ENCODE measurements at regions not wholly inside any gene's neighbourhood (a gene's known extent, or its start where the extent isn't known, plus 50 kb on each side); places are given as distances from the start of the nearest gene placed in this dataset.

DNA sequence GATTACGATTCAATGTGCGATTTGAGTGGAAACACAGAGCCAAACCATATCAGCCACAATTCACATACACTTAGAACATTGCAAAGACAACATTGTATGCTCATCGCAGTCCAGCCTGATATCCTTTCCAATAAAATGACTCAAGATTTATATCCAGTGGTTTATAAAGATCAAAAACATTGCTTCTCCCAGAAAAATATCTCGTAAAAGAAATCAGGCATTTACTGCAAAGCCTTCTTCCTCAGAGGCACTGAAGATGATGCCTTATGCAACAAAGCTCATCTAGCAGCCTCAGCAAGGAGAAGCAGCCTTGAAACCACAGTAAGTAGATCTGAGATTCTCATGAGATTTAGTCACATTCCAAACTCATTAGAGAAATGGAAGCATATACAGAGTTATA, 523.8 kb downstream of the ELAVL2 start:
- no peak for TF ChIP-seq POLR2A (IDR thresholded peaks at IDR 0.05)
- TF ChIP-seq, protein P1, sequence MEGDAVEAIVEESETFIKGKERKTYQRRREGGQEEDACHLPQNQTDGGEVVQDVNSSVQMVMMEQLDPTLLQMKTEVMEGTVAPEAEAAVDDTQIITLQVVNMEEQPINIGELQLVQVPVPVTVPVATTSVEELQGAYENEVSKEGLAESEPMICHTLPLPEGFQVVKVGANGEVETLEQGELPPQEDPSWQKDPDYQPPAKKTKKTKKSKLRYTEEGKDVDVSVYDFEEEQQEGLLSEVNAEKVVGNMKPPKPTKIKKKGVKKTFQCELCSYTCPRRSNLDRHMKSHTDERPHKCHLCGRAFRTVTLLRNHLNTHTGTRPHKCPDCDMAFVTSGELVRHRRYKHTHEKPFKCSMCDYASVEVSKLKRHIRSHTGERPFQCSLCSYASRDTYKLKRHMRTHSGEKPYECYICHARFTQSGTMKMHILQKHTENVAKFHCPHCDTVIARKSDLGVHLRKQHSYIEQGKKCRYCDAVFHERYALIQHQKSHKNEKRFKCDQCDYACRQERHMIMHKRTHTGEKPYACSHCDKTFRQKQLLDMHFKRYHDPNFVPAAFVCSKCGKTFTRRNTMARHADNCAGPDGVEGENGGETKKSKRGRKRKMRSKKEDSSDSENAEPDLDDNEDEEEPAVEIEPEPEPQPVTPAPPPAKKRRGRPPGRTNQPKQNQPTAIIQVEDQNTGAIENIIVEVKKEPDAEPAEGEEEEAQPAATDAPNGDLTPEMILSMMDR (IDR thresholded peaks at IDR 0.05): no peak
- no peak for TF ChIP-seq POLR2AphosphoS5 (IDR thresholded peaks at IDR 0.05)
- no peak overlapping the region for H3K4me3 ChIP-seq
- intact Hi-C loops (cut with DNase I): no loop called here
- 53% methylated on average over 4 of the region's 4 CpGs for WGBS
- no peaks in the 10 kb centered on the region for H3K9me3 ChIP-seq
- H3K27me3 ChIP-seq (replicated peaks; ENCODE audit: insufficient read depth): no peaks in the 10 kb centered on the region
- no peak overlapping the region for H3K27ac ChIP-seq
- no peaks in the 10 kb centered on the region for H3K36me3 ChIP-seq
- no peak for DNase-seq (ENCODE audit: low spot score)
- H3K4me1 ChIP-seq (replicated peaks): no peaks in the 10 kb centered on the region

DNA sequence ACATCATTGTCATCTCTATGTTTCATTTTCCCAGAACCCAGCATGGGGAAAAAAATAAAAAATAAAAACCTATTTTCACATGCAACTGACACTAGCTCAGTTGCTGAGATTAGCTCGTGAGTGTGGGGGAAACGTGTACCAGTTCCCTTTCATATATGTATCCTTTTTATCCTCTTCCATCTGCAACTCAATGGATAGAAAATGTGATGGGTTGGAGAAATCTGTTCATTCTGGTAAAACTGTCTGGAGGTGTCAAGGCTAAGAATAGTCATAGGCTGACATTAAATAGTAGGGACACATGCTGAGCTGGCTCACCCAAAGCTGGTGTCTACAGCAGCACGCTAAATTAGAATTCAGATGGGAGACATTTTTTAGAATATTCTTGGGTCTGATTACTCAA, 519.3 kb downstream of the ELAVL2 start:
- no peak overlapping the region for H3K4me3 ChIP-seq
- H3K36me3 ChIP-seq: no peaks in the 10 kb centered on the region
- no peaks in the 10 kb centered on the region for H3K4me1 ChIP-seq (replicated peaks)
- no peaks in the 10 kb centered on the region for H3K27me3 ChIP-seq (replicated peaks; ENCODE audit: insufficient read depth)
- WGBS: 91% methylated on average over 3 of the region's 3 CpGs
- H3K9me3 ChIP-seq: no peaks in the 10 kb centered on the region
- intact Hi-C loops (cut with DNase I): no loop called here
- no peak overlapping the region for H3K27ac ChIP-seq
- TF ChIP-seq POLR2AphosphoS5 (IDR thresholded peaks at IDR 0.05) (no peak), POLR2A (IDR thresholded peaks at IDR 0.05) (no peak)
- TF ChIP-seq, protein P1 (IDR thresholded peaks at IDR 0.05): no peak
- no peak for DNase-seq (ENCODE audit: low spot score)

DNA sequence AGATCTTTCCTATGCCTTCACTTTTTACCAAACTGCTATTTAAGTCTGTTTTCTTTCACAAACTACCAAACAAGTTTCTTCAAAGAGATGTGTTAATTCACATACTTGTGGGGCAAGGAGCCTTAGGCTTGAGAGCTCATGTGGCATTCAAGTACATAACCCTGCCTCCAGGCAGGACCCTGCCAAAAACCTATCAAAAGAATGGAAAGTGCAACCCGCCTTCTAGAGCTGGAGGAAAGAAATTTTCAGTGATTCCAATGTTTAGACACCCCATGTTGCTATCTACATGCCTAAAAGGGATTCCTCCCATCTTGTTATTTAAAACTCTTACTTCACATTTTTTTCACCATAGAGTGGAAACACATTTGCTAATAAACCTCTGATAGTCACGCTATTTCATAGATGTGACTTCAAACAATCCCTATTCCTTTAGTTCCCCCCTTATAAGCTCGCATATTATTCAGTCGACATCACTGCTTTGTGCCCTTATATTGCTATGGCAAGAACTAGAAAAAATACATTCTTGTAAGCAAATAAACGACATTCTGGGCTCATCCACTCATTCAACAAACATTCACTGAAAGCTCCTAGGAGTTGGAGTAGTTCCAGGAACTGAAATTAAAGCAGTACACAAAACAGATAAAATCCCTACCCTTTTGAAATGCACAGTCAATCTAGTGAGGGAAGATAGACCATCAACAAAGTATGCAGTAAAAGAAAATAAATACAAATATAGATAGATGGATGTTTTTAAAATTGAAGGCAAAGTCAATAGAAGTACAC, 518.1 kb downstream of the ELAVL2 start:
- intact Hi-C loops (cut with DNase I): no loop called here
- no peaks in the 10 kb centered on the region for H3K27me3 ChIP-seq (replicated peaks; ENCODE audit: insufficient read depth)
- H3K36me3 ChIP-seq: no peaks in the 10 kb centered on the region
- WGBS: 78% methylated on average over 5 of the region's 5 CpGs
- H3K9me3 ChIP-seq: no peaks in the 10 kb centered on the region
- no peak for DNase-seq (ENCODE audit: low spot score)
- no peak overlapping the region for H3K27ac ChIP-seq
- TF ChIP-seq, protein P1 (IDR thresholded peaks at IDR 0.05): no peak
- TF ChIP-seq POLR2A (IDR thresholded peaks at IDR 0.05) (no peak), POLR2AphosphoS5 (IDR thresholded peaks at IDR 0.05) (no peak)
- H3K4me1 ChIP-seq (replicated peaks): no peaks in the 10 kb centered on the region
- no peak overlapping the region for H3K4me3 ChIP-seq

DNA sequence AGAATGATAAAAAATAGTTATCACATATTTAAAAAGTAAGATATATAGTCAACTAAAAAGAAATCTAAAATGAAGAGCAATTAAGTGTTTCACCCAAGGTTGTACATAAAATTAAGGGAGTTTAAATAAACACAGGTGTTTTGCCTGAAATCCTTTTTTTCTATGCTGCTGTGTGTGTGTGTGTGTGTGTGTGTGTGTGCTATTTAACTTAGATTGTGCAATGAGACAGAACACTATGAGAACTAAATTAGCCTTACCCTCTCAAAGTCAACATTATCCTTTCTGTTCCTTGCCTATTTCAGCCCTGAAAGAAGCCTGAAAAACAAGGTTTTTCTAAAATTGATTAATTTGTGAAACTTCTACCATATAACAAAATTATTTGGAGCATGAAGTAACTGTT, 516.2 kb downstream of the ELAVL2 start:
- intact Hi-C loops (cut with DNase I): no loop called here
- H3K27me3 ChIP-seq (replicated peaks; ENCODE audit: insufficient read depth): no peaks in the 10 kb centered on the region
- no peak for TF ChIP-seq POLR2AphosphoS5 (IDR thresholded peaks at IDR 0.05)
- TF ChIP-seq, protein P1 (IDR thresholded peaks at IDR 0.05): no peak
- no peak for TF ChIP-seq POLR2A (IDR thresholded peaks at IDR 0.05)
- no peak for DNase-seq (ENCODE audit: low spot score)
- H3K4me1 ChIP-seq (replicated peaks): no peaks in the 10 kb centered on the region
- H3K27ac ChIP-seq: no peak overlapping the region
- no peak overlapping the region for H3K4me3 ChIP-seq
- no peaks in the 10 kb centered on the region for H3K36me3 ChIP-seq
- H3K9me3 ChIP-seq: no peaks in the 10 kb centered on the region

DNA sequence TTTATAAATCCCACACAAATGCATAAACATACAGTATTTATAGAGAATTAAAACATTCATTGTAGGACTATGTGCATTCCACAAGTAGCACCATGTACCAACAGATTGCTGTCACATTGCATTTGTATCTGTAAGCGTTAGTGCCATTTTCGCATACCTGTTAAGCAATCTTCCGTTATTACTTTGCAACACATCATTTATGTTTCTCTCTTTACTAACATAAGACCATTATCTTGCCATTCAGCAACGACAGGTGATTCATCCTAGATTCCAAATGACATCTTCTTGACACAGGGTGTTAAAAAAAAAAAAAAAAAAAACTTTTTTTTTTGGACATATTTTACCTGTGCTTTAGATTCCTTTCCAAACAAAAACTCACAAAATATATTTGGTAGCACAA, 511.8 kb downstream of the ELAVL2 start:
- Histone ChIP-seq H3K4me1 (replicated peaks) (no peaks in the 10 kb centered on the region), H3K4me3 (no peak overlapping the region), H3K27me3 (replicated peaks; ENCODE audit: insufficient read depth) (no peaks in the 10 kb centered on the region), H3K27ac (no peak overlapping the region), H3K36me3 (no peaks in the 10 kb centered on the region), H3K9me3 (no peaks in the 10 kb centered on the region)
- intact Hi-C loops (cut with DNase I): no loop called here
- WGBS: 81% methylated on average over 4 of the region's 4 CpGs
- no peak for TF ChIP-seq POLR2AphosphoS5 (IDR thresholded peaks at IDR 0.05)
- no peak for TF ChIP-seq POLR2A (IDR thresholded peaks at IDR 0.05)
- TF ChIP-seq, protein P1 (IDR thresholded peaks at IDR 0.05): no peak
- DNase-seq (ENCODE audit: low spot score): no peak

All from prostate gland (tissue), 2 donors.